Pancreas (tissue), 10 donors: ENCODE measurements at regions not wholly inside any gene's neighbourhood (a gene's known extent, or its start where the extent isn't known, plus 50 kb on each side); places are given as distances from the start of the nearest gene placed in this dataset.

Source experiments
- ATAC-seq, 4 donors: fragments of 200-7000 bp; cut with Tn5 transposase; one replicate each; pipeline versions ENCODE4 v1.8.0 to v1.9.1; 2020; ENCODE audit warnings: mild to moderate bottlenecking in 4 of 4, moderate library complexity in 4 of 4
- DNase-seq, 6 donors: peaks; one replicate each; pipeline ENCODE4 v3.0.0-alpha.2; 2020
- FAIRE-seq: peaks from 2 replicates; lab custom pipeline; 2012; peaks lifted over from hg19 to GRCh38; lab: Jason Lieb, UNC
- H3K27ac ChIP-seq, 4 donors: fragments of 200-600 bp; sonication (generic); 1 replicate in 3 of 4; 2 replicates in 1 of 4; pipeline versions ENCODE4 v1.5.0 to v1.8.0; 2020
- H3K27me3 ChIP-seq, 4 donors: fragments of 200-600 bp; one replicate each; pipeline ENCODE4 v1.8.0; 2021
- H3K36me3 ChIP-seq, 3 donors: fragments of 200-600 bp; sonication (generic) in 1 of 3; one replicate each; pipeline versions ENCODE4 v1.5.0 to v1.8.0; 2020 to 2021
- H3K4me1 ChIP-seq, 3 donors: fragments of 200-600 bp; one replicate each; pipeline ENCODE4 v1.8.0; 2021
- H3K4me3 ChIP-seq, 4 donors: fragments of 200-600 bp; sonication (generic) in 2 of 4; one replicate each; pipeline versions ENCODE4 v1.5.0 to v1.8.0; 2020 to 2021
- H3K9me3 ChIP-seq, 4 donors: fragments of 200-600 bp; one replicate each; pipeline ENCODE4 v1.8.0; 2021
- WGBS, 2 donors: extraction: QIAGEN DNeasy Blood & Tissue Kit; methylation state at CpG; one replicate each; pipeline ENCODE4 v1.1.7; 2013; 5-methylcytosine and 5-hydroxymethylcytosine counted together
- intact Hi-C, 3 donors: fragments of 100-400 bp; cut with DNase I; formaldehyde crosslinking; loops; one replicate each; pipeline versions ENCODE4 v1.11.1 to v1.14.2; 2022
- TF ChIP-seq, protein P1 (sequence below), 4 donors: fragments of 200-600 bp; sonication (generic) in 3 of 4; IDR thresholded peaks; one replicate each; pipeline versions ENCODE4 v1.5.0 to v1.8.0; 2021; ENCODE audit warnings: antibody characterized with exemption in 4 of 4
- donor health status: healthy with polysubstance abuse.
- donor health status: DM: no; HTN: no; CAD: no; lungs with moderate emphysema.
- donor health status: DM: no; HTN: no; CAD: no.
- donor health status: control.
- donor health status: control.
- donor health status: Bipolar disorder and iron deficiency.
- donor health status: DM: yes; HTN: yes; CAD: no.
- donor health status: DM: no; HTN: no; CAD: no.
- donor health status: DM: no; HTN: no; CAD: no.
- donor health status: DM: yes; HTN: yes; CAD: no.

GRCh38 chr3:21260507-21260906 lies 490.5 kb downstream of the ZNF385D start:
- H3K4me3 ChIP-seq = no peak overlapping the region
- no peaks in the 10 kb centered on the region for H3K9me3 ChIP-seq
- TF ChIP-seq, protein P1, sequence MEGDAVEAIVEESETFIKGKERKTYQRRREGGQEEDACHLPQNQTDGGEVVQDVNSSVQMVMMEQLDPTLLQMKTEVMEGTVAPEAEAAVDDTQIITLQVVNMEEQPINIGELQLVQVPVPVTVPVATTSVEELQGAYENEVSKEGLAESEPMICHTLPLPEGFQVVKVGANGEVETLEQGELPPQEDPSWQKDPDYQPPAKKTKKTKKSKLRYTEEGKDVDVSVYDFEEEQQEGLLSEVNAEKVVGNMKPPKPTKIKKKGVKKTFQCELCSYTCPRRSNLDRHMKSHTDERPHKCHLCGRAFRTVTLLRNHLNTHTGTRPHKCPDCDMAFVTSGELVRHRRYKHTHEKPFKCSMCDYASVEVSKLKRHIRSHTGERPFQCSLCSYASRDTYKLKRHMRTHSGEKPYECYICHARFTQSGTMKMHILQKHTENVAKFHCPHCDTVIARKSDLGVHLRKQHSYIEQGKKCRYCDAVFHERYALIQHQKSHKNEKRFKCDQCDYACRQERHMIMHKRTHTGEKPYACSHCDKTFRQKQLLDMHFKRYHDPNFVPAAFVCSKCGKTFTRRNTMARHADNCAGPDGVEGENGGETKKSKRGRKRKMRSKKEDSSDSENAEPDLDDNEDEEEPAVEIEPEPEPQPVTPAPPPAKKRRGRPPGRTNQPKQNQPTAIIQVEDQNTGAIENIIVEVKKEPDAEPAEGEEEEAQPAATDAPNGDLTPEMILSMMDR (IDR thresholded peaks at IDR 0.05) = no peak
- no peak overlapping the region for H3K27ac ChIP-seq
- no peaks in the 10 kb centered on the region for H3K4me1 ChIP-seq
- intact Hi-C loops = no loop called here
- DNase-seq (no peak), FAIRE-seq (no peak), ATAC-seq (no peak)
- H3K36me3 ChIP-seq = no peaks in the 10 kb centered on the region
- 55 to 64% methylated on average over 5 of the region's 5 CpGs for WGBS, 2 donors
- H3K27me3 ChIP-seq = no peaks in the 10 kb centered on the region

- FAIRE-seq = no peak
- Histone ChIP-seq H3K4me1 (no peaks in the 10 kb centered on the region), H3K9me3 (no peaks in the 10 kb centered on the region), H3K36me3 (no peaks in the 10 kb centered on the region), H3K27me3 (no peaks in the 10 kb centered on the region), H3K27ac (no peak overlapping the region), H3K4me3 (no peak overlapping the region)
- WGBS, 2 donors = 7 to 8% methylated on average over 3 of the region's 3 CpGs
- intact Hi-C loops = no loop called here
- TF ChIP-seq, protein P1 (IDR thresholded peaks at IDR 0.05) = no peak
- DNase-seq = no peak
- ATAC-seq = no peak
Measured at GRCh38 chr3:21259896-21260295, 491.1 kb downstream of the ZNF385D start.

DNA sequence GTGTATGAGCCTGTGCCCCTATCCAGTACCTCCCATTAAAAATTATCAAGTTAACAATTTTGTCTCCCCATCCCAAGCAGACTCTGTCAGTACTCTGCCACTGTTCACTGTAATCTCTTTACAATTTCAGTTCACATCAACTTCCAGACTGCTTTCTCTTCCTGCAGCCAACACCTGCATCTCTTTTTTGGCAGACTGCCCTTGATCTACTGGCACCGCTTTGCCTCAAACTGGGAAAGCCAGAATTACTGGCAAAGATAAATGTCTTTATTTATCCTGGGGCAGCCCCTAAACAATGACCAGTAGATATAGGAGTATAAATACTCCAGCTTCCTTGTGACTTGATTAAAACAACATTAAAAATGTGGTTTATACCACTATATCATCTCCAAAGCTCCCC lies 494.1 kb downstream of the ZNF385D start:
- no peak overlapping the region for H3K27ac ChIP-seq
- peak in 2 of 6 donors; percentile 9 to 15 for DNase-seq
- 6 to 7% methylated on average over 1 of the region's 1 CpG for WGBS, 2 donors
- H3K9me3 ChIP-seq = no peaks in the 10 kb centered on the region
- TF ChIP-seq, protein P1 (IDR thresholded peaks at IDR 0.05) = no peak
- no peaks in the 10 kb centered on the region for H3K27me3 ChIP-seq
- peak in 2 of 4 donors; percentile 61 to 68 for ATAC-seq
- no peak overlapping the region for H3K4me3 ChIP-seq
- no peaks in the 10 kb centered on the region for H3K36me3 ChIP-seq
- intact Hi-C loops = no loop called here
- FAIRE-seq = no peak
- H3K4me1 ChIP-seq = no peaks in the 10 kb centered on the region

- TF ChIP-seq, protein P1 (IDR thresholded peaks at IDR 0.05) = no peak
- Histone ChIP-seq H3K27ac (no peak overlapping the region), H3K9me3 (no peaks in the 10 kb centered on the region), H3K27me3 (no peaks in the 10 kb centered on the region), H3K4me1 (no peaks in the 10 kb centered on the region), H3K36me3 (no peaks in the 10 kb centered on the region), H3K4me3 (no peak overlapping the region)
- FAIRE-seq (no peak), DNase-seq (no peak), ATAC-seq (no peak)
- intact Hi-C loops = no loop called here
- 65 to 71% methylated on average over 2 of the region's 2 CpGs for WGBS, 2 donors
Measured at GRCh38 chr3:21238661-21239060, 512.3 kb downstream of the ZNF385D start.

DNA sequence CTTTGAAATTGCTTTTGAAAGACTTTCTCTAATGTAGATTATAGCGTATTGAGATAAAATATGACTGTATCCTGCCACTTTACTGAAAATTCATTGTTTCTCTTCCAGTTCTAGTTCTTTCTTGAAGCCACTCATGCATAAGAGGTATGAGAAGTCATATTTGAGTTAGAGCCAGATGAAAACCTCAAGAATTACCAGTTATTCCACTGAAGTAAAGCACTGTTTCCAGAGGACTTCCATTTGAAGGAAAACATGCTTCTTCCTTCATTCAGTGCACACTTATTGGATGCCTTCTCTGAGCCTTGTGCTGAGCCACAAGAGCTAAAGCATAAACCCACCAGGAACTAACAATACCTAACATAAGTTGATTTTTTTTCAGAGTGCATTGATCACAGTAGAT lies 513.4 kb downstream of the ZNF385D start:
- TF ChIP-seq, protein P1 (IDR thresholded peaks at IDR 0.05) = no peak
- intact Hi-C loops = no loop called here
- DNase-seq (no peak), ATAC-seq (no peak), FAIRE-seq (no peak)
- no peaks in the 10 kb centered on the region for H3K27me3 ChIP-seq
- H3K36me3 ChIP-seq = no peaks in the 10 kb centered on the region
- WGBS, 2 donors = 67 to 78% methylated on average over 1 of the region's 1 CpG
- H3K4me1 ChIP-seq = no peaks in the 10 kb centered on the region
- no peaks in the 10 kb centered on the region for H3K9me3 ChIP-seq
- H3K27ac ChIP-seq = no peak overlapping the region
- H3K4me3 ChIP-seq = no peak overlapping the region
